HEK293 (cell line): ENCODE measurements at regions not wholly inside any gene's neighbourhood (a gene's known extent, or its start where the extent isn't known, plus 50 kb on each side); places are given as distances from the start of the nearest gene placed in this dataset.

Experiments used
- CTCF ChIA-PET: fragments of 350-600 bp; formaldehyde crosslinking; extraction: SDS; loops from one replicate; lab custom pipeline; 2021; ENCODE audit warnings: antibody characterized with exemption; lab: Yijun Ruan, JAX
- POLR2A ChIA-PET: fragments of 300-600 bp; formaldehyde crosslinking; extraction: SDS; loops from one replicate; lab custom pipeline; 2020; ENCODE audit warnings: antibody characterized with exemption, inconsistent platforms; lab: Yijun Ruan, JAX
- H3K27ac ChIP-seq: fragments of 200-500 bp; sonication (Bioruptor generic); 2 replicates; pipeline ENCODE4 v1.5.1; 2014; ENCODE audit warnings: low read depth, low read length, control low read depth, inconsistent platforms; ENCODE audit errors: extremely low read depth
- H3K36me3 ChIP-seq, 2 experiments: fragments of 200-500 bp in 1 of 2; sonication (Bioruptor generic) in 1 of 2; 1 replicate in 1 of 2; 2 replicates in 1 of 2; pipeline ENCODE4 v1.5.1; 2014 to 2017; ENCODE audit warnings: inconsistent platforms in 2 of 2, low read length in 2 of 2; ENCODE audit not compliant: control insufficient read depth in 2 of 2, insufficient read depth in 1 of 2
- H3K4me1 ChIP-seq: fragments of 200-500 bp; sonication (Bioruptor generic); 2 replicates; pipeline ENCODE4 v1.5.1; 2014; ENCODE audit warnings: mild to moderate bottlenecking, low read length, inconsistent platforms; ENCODE audit not compliant: control insufficient read depth, insufficient read depth
- H3K4me3 ChIP-seq: 2 replicates; pipeline ENCODE4 v1.5.1; 2011; ENCODE audit warnings: low read depth, mild to moderate bottlenecking, control low read depth, low read length, moderate library complexity
- H3K9me3 ChIP-seq: fragments of 200-500 bp; sonication (Bioruptor generic); 2 replicates; pipeline ENCODE4 v1.5.1; 2014; ENCODE audit warnings: low read depth, low read length, inconsistent platforms; ENCODE audit not compliant: control insufficient read depth, insufficient read depth
- EGR2 ChIP-seq: fragments of 450-650 bp; formaldehyde crosslinking; IDR thresholded peaks from 2 replicates; pipeline ENCODE4 v1.5.1; 2016; ENCODE audit warnings: low read depth, missing biosample characterization, missing genetic modification characterization
- GLI4 ChIP-seq: fragments of 450-650 bp; formaldehyde crosslinking; IDR thresholded peaks from 2 replicates; pipeline ENCODE4 v1.5.1; 2016; ENCODE audit warnings: missing biosample characterization, missing genetic modification characterization
- GLIS2 ChIP-seq: fragments of 450-650 bp; formaldehyde crosslinking; IDR thresholded peaks from 2 replicates; pipeline ENCODE4 v1.5.1; 2016; ENCODE audit warnings: missing biosample characterization, missing genetic modification characterization
- KLF1 ChIP-seq: fragments of 450-650 bp; formaldehyde crosslinking; IDR thresholded peaks from 2 replicates; pipeline ENCODE4 v1.5.1; 2016; ENCODE audit warnings: missing biosample characterization, missing genetic modification characterization
- PRDM1 ChIP-seq: fragments of 450-650 bp; formaldehyde crosslinking; IDR thresholded peaks from 2 replicates; pipeline ENCODE4; 2016; ENCODE audit warnings: missing biosample characterization, missing genetic modification characterization
- SCRT1 ChIP-seq: fragments of 450-650 bp; formaldehyde crosslinking; IDR thresholded peaks from 2 replicates; pipeline ENCODE4 v1.5.1; 2016; ENCODE audit warnings: missing biosample characterization, missing genetic modification characterization, borderline replicate concordance
- SCRT2 ChIP-seq: fragments of 450-650 bp; formaldehyde crosslinking; IDR thresholded peaks from 2 replicates; pipeline ENCODE4 v1.5.1; 2016; ENCODE audit warnings: missing biosample characterization, missing genetic modification characterization
- SETDB1 ChIP-seq: IDR thresholded peaks from one replicate; pipeline ENCODE4 v1.6.1; 2017; ENCODE audit warnings: mild to moderate bottlenecking, low read length, moderate library complexity, mixed read lengths; ENCODE audit not compliant: insufficient read length
- SP3 ChIP-seq: fragments of 450-650 bp; formaldehyde crosslinking; IDR thresholded peaks from 2 replicates; pipeline ENCODE4 v1.5.1; 2016; ENCODE audit warnings: missing biosample characterization, missing genetic modification characterization
- ZBTB8A ChIP-seq: fragments of 450-650 bp; formaldehyde crosslinking; IDR thresholded peaks from 2 replicates; pipeline ENCODE4 v1.5.1; 2016; ENCODE audit warnings: missing biosample characterization, missing genetic modification characterization
- ZIC2 ChIP-seq: fragments of 450-650 bp; formaldehyde crosslinking; IDR thresholded peaks from 2 replicates; pipeline ENCODE4 v1.5.1; 2016; ENCODE audit warnings: missing biosample characterization, missing genetic modification characterization
- ZNF140 ChIP-seq: fragments of 450-650 bp; formaldehyde crosslinking; IDR thresholded peaks from 2 replicates; pipeline ENCODE4 v1.5.1; 2016; ENCODE audit warnings: missing biosample characterization, missing genetic modification characterization
- ZNF16 ChIP-seq: fragments of 450-650 bp; formaldehyde crosslinking; IDR thresholded peaks from 2 replicates; pipeline ENCODE4 v1.5.1; 2016; ENCODE audit warnings: low read depth, missing biosample characterization, missing genetic modification characterization
- ZNF23 ChIP-seq: fragments of 450-650 bp; formaldehyde crosslinking; IDR thresholded peaks from 2 replicates; pipeline ENCODE4 v1.5.1; 2016; ENCODE audit warnings: missing biosample characterization, missing genetic modification characterization, borderline replicate concordance
- ZNF350 ChIP-seq: fragments of 450-650 bp; formaldehyde crosslinking; IDR thresholded peaks from 2 replicates; pipeline ENCODE4 v1.5.0; 2017; ENCODE audit warnings: missing biosample characterization, mild to moderate bottlenecking, missing genetic modification characterization
- ZNF366 ChIP-seq: fragments of 450-650 bp; formaldehyde crosslinking; conservative IDR thresholded peaks from 2 replicates; pipeline ENCODE4 v1.5.1; 2016; ENCODE audit warnings: missing biosample characterization, missing genetic modification characterization
- ZNF391 ChIP-seq: fragments of 450-650 bp; formaldehyde crosslinking; IDR thresholded peaks from 2 replicates; pipeline ENCODE4 v1.5.1; 2016; ENCODE audit warnings: low read depth, missing biosample characterization, missing genetic modification characterization, borderline replicate concordance
- ZNF423 ChIP-seq: fragments of 450-650 bp; formaldehyde crosslinking; IDR thresholded peaks from 2 replicates; pipeline ENCODE4 v1.5.1; 2016; ENCODE audit warnings: missing biosample characterization, missing genetic modification characterization
- ZNF510 ChIP-seq: fragments of 450-650 bp; formaldehyde crosslinking; IDR thresholded peaks from 2 replicates; pipeline ENCODE4 v1.5.1; 2018; ENCODE audit warnings: mild to moderate bottlenecking, missing genetic modification characterization, missing biosample characterization; ENCODE audit not compliant: insufficient replicate concordance
- ZNF76 ChIP-seq: fragments of 450-650 bp; formaldehyde crosslinking; IDR thresholded peaks from 2 replicates; pipeline ENCODE4; 2016; ENCODE audit warnings: low read depth, missing biosample characterization, missing genetic modification characterization, borderline replicate concordance
- TF ChIP-seq, protein P1 (sequence below): fragments of 450-650 bp; formaldehyde crosslinking; IDR thresholded peaks from 2 replicates; pipeline ENCODE4 v1.5.1; 2017; ENCODE audit warnings: missing biosample characterization, missing genetic modification characterization
- TF ChIP-seq, protein P2 (sequence below): fragments of 450-650 bp; formaldehyde crosslinking; optimal IDR thresholded peaks from 2 replicates; pipeline ENCODE3; 2016; ENCODE audit warnings: missing biosample characterization, mild to moderate bottlenecking, missing genetic modification characterization
- TF ChIP-seq, protein P3 (sequence below): fragments of 450-650 bp; formaldehyde crosslinking; IDR thresholded peaks from 2 replicates; pipeline ENCODE4 v1.5.1; 2016; ENCODE audit warnings: missing biosample characterization, missing genetic modification characterization
- TF ChIP-seq, protein P4 (sequence below): fragments of 450-650 bp; formaldehyde crosslinking; IDR thresholded peaks from 2 replicates; pipeline ENCODE4 v1.5.1; 2017; ENCODE audit warnings: missing biosample characterization, missing genetic modification characterization
- TF ChIP-seq, protein P5 (sequence below): fragments of 450-650 bp; formaldehyde crosslinking; IDR thresholded peaks from 2 replicates; pipeline ENCODE4 v1.5.1; 2016; ENCODE audit warnings: missing biosample characterization, missing genetic modification characterization

DNA sequence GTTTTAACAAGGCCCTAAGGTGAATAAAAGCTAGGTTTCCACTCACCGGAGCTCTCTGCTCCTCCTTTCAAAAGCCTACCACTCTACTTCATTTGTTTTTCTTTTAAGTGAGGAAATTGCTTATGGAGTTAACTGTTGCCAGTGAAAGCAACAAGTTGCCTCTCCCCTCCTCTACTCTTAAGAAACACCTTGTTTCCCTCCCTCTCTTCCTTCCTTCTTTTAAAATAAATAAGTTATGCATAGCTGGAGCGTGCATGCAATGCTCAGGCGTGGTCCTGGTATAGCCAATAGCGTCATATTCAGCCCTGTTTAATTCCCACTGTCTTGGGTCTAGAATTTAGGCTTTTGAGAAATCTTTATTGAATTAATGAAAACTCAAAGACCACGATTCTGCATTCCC lies 101.1 kb upstream of the IGF1R start:
- Histone ChIP-seq H3K27ac (peak overlapping the region; percentile 17; the same call in 1 of the 2 replicates), H3K4me1 (peaks cover 9% of the 10 kb centered on the region), H3K4me3 (no peak overlapping the region), H3K36me3 (no peaks in the 10 kb centered on the region), H3K9me3 (no peaks in the 10 kb centered on the region)
- TF ChIP-seq SCRT1 (tag by site-specific recombination): peak; percentile 92
- TF ChIP-seq ZNF350 (tag by site-specific recombination): no peak
- peak; percentile 97 for TF ChIP-seq SCRT2 (tag by site-specific recombination)
- TF ChIP-seq ZNF366: 0 out of 2 replicates have a peak, but pooled peaks have one; percentile 9
- ChIA-PET CTCF (interaction anchor here (0.9 to 2.4 kb wide), 7 partner anchors 20 to 554 kb away, joined by 3 to 9 read pairs (median 3); no protein-coding TSS in a partner anchor), POLR2A (interaction anchor here (1.4 to 2.8 kb wide), 2 partner anchors 13 to 100 kb away, joined by 4 to 16 read pairs; no protein-coding TSS in a partner anchor)

DNA sequence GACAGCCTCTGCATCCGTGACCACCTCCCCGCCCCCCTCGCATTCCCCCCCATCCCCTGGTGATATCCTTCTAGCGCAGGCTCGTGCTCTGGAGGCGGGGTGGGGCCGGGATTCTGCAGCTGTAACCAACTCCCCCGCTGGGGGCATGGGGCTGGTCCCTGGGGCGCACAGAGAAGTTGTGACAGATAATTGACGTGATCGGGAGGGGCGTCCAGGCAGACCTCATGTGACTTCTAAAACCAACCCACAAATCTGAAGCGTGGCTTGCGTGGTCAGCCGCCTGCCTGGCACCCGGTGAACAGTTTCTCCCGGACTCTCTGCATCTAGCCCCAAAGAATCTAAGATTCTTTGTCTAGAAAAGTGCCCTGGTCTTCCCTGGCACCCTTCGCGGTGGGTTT lies 100.6 kb upstream of the IGF1R start:
- H3K36me3 ChIP-seq: no peaks in the 10 kb centered on the region
- ChIA-PET POLR2A (interaction anchor here (0.7 to 2.8 kb wide), 5 partner anchors 13 to 107 kb away, joined by 3 to 16 read pairs (median 4); no protein-coding TSS in a partner anchor), CTCF (interaction anchor here (0.6 to 2.4 kb wide), 12 partner anchors 10 to 821 kb away, joined by 3 to 9 read pairs (median 3); no protein-coding TSS in a partner anchor)
- peak overlapping the region; percentile 78; the same call in 1 of the 2 replicates for H3K27ac ChIP-seq
- no peaks in the 10 kb centered on the region for H3K9me3 ChIP-seq
- H3K4me1 ChIP-seq: peaks cover 9% of the 10 kb centered on the region
- H3K4me3 ChIP-seq: peak overlapping the region; percentile 59
- TF ChIP-seq SETDB1 (no peak), PRDM1 (tag by site-specific recombination) (no peak), SP3 (tag by site-specific recombination) (no peak; the same call in 1 of the 2 replicates), ZNF76 (no peak), EGR2 (tag by site-specific recombination) (no peak), GLIS2 (tag by site-specific recombination) (peak; percentile 66), GLI4 (no peak), ZBTB8A (peak; percentile 16), ZIC2 (tag by site-specific recombination) (peak; percentile 86), ZNF423 (0 out of 2 replicates have a peak, but pooled peaks have one; percentile 57), ZNF391 (tag by site-specific recombination) (no peak), ZNF510 (tag by site-specific recombination) (no peak), KLF1 (tag by site-specific recombination) (peak; percentile 74), ZNF140 (no peak), ZNF16 (tag by site-specific recombination) (peak; percentile 40; the same call in 1 of the 2 replicates), ZNF23 (no peak)
- TF ChIP-seq, protein P1, sequence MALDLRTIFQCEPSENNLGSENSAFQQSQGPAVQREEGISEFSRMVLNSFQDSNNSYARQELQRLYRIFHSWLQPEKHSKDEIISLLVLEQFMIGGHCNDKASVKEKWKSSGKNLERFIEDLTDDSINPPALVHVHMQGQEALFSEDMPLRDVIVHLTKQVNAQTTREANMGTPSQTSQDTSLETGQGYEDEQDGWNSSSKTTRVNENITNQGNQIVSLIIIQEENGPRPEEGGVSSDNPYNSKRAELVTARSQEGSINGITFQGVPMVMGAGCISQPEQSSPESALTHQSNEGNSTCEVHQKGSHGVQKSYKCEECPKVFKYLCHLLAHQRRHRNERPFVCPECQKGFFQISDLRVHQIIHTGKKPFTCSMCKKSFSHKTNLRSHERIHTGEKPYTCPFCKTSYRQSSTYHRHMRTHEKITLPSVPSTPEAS (tag by site-specific recombination): no peak
- TF ChIP-seq, protein P2, sequence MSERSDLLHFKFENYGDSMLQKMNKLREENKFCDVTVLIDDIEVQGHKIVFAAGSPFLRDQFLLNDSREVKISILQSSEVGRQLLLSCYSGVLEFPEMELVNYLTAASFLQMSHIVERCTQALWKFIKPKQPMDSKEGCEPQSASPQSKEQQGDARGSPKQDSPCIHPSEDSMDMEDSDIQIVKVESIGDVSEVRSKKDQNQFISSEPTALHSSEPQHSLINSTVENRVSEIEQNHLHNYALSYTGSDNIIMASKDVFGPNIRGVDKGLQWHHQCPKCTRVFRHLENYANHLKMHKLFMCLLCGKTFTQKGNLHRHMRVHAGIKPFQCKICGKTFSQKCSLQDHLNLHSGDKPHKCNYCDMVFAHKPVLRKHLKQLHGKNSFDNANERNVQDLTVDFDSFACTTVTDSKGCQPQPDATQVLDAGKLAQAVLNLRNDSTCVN (tag by site-specific recombination): no peak
- TF ChIP-seq, protein P3, sequence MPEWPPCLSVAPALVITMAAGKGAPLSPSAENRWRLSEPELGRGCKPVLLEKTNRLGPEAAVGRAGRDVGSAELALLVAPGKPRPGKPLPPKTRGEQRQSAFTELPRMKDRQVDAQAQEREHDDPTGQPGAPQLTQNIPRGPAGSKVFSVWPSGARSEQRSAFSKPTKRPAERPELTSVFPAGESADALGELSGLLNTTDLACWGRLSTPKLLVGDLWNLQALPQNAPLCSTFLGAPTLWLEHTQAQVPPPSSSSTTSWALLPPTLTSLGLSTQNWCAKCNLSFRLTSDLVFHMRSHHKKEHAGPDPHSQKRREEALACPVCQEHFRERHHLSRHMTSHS (tag by site-specific recombination): no peak
- TF ChIP-seq, protein P4, sequence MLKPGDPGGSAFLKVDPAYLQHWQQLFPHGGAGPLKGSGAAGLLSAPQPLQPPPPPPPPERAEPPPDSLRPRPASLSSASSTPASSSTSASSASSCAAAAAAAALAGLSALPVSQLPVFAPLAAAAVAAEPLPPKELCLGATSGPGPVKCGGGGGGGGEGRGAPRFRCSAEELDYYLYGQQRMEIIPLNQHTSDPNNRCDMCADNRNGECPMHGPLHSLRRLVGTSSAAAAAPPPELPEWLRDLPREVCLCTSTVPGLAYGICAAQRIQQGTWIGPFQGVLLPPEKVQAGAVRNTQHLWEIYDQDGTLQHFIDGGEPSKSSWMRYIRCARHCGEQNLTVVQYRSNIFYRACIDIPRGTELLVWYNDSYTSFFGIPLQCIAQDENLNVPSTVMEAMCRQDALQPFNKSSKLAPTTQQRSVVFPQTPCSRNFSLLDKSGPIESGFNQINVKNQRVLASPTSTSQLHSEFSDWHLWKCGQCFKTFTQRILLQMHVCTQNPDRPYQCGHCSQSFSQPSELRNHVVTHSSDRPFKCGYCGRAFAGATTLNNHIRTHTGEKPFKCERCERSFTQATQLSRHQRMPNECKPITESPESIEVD (tag by site-specific recombination): no peak
- TF ChIP-seq, protein P5, sequence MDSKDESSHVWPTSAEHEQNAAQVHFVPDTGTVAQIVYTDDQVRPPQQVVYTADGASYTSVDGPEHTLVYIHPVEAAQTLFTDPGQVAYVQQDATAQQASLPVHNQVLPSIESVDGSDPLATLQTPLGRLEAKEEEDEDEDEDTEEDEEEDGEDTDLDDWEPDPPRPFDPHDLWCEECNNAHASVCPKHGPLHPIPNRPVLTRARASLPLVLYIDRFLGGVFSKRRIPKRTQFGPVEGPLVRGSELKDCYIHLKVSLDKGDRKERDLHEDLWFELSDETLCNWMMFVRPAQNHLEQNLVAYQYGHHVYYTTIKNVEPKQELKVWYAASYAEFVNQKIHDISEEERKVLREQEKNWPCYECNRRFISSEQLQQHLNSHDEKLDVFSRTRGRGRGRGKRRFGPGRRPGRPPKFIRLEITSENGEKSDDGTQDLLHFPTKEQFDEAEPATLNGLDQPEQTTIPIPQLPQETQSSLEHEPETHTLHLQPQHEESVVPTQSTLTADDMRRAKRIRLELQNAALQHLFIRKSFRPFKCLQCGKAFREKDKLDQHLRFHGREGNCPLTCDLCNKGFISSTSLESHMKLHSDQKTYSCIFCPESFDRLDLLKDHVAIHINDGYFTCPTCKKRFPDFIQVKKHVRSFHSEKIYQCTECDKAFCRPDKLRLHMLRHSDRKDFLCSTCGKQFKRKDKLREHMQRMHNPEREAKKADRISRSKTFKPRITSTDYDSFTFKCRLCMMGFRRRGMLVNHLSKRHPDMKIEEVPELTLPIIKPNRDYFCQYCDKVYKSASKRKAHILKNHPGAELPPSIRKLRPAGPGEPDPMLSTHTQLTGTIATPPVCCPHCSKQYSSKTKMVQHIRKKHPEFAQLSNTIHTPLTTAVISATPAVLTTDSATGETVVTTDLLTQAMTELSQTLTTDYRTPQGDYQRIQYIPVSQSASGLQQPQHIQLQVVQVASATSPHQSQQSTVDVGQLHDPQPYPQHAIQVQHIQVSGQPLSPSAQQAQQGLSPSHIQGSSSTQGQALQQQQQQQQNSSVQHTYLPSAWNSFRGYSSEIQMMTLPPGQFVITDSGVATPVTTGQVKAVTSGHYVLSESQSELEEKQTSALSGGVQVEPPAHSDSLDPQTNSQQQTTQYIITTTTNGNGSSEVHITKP (tag by site-specific recombination): no peak; the same call in 1 of the 2 replicates
